HepG2 (cell line): ENCODE measurements at regions not wholly inside any gene's neighbourhood (a gene's known extent, or its start where the extent isn't known, plus 50 kb on each side); places are given as distances from the start of the nearest gene placed in this dataset.

ENCODE experiments used
- ATAC-seq: fragments of 200-7000 bp; cut with Tn5 transposase; 3 replicates; pipeline ENCODE4 v1.9.1; 2020; ENCODE audit warnings: mild to moderate bottlenecking, moderate library complexity
- BruUV-seq: library from RNA; stranded (reverse); fragments of 400-500 nt; replicated peaks from 2 replicates; lab custom pipeline; 2021; lab: Mats Ljungman, UMichigan
- CTCF ChIA-PET: fragments of 300-600 bp; formaldehyde crosslinking; extraction: SDS; loops from one replicate; lab custom pipeline; 2021; ENCODE audit warnings: low total read pairs, inconsistent platforms, low intra/inter-chr PET ratio; lab: Yijun Ruan, JAX
- POLR2A ChIA-PET: fragments of 350-600 bp; sonication (Branson Sonifier 250); formaldehyde crosslinking; loops from one replicate; lab custom pipeline; 2020; ENCODE audit warnings: antibody characterized with exemption, inconsistent platforms; lab: Yijun Ruan, JAX
- DNase-seq: peaks from one replicate; pipeline ENCODE4 v3.0.0-alpha.2; 2015; ENCODE audit warnings: low spot score
- FAIRE-seq: peaks from 3 replicates; lab custom pipeline; 2011; peaks lifted over from hg19 to GRCh38; lab: Jason Lieb, UNC
- H2AFZ ChIP-seq: one replicate; pipeline ENCODE4 v1.6.1; 2011; ENCODE audit warnings: low read length, inconsistent platforms
- H3K27ac ChIP-seq: fragments of 300-600 bp; 3 replicates; pipeline ENCODE4 v1.8.0; 2011; ENCODE audit warnings: mixed run types, mild to moderate bottlenecking, mixed read lengths, low read length, inconsistent platforms; ENCODE audit not compliant: insufficient read depth; ENCODE audit errors: extremely low read length
- H3K27me3 ChIP-seq, 2 experiments: fragments of 200-600 bp in 1 of 2; 2 replicates in 1 of 2; 3 replicates in 1 of 2; pipeline versions ENCODE4 v1.6.0 to v1.8.0; 2011; ENCODE audit warnings: low read length in 2 of 2, mild to moderate bottlenecking in 2 of 2, moderate library complexity in 2 of 2, inconsistent platforms in 1 of 2; ENCODE audit not compliant: insufficient read depth in 2 of 2, control insufficient read depth in 1 of 2
- H3K36me3 ChIP-seq, 2 experiments: fragments of 200-600 bp in 1 of 2; replicated peaks in 1 of 2; 2 replicates in 1 of 2; 3 replicates in 1 of 2; pipeline versions ENCODE4 v1.5.1 to v1.8.0; 2011; ENCODE audit warnings: low read length in 2 of 2, inconsistent platforms in 1 of 2; ENCODE audit not compliant: insufficient read depth in 2 of 2, control insufficient read depth in 1 of 2
- H3K4me1 ChIP-seq: 2 replicates; pipeline ENCODE4 v1.5.1; 2012; ENCODE audit warnings: low read length, inconsistent platforms; ENCODE audit not compliant: insufficient read depth
- H3K4me2 ChIP-seq: 2 replicates; pipeline ENCODE4 v1.6.0; 2011; ENCODE audit warnings: low read depth, low read length, inconsistent platforms
- H3K4me3 ChIP-seq, 3 experiments: fragments of 200-600 bp in 1 of 3; sonication (generic), shearing (Covaris generic) in 1 of 3; replicated peaks in 1 of 3; 2 replicates each; pipeline ENCODE4 v1.5.1; 2011 to 2016; ENCODE audit warnings: low read length in 3 of 3, inconsistent platforms in 2 of 3, low read depth in 2 of 3, mild to moderate bottlenecking in 2 of 3, control low read depth in 1 of 3, mixed read lengths in 1 of 3; ENCODE audit not compliant: insufficient read depth in 1 of 3
- H3K79me2 ChIP-seq: one replicate; pipeline ENCODE4 v1.6.1; 2011; ENCODE audit warnings: low read length, inconsistent platforms; ENCODE audit not compliant: insufficient read depth
- H3K9ac ChIP-seq: 2 replicates; pipeline ENCODE4 v1.6.0; 2011; ENCODE audit warnings: mild to moderate bottlenecking, low read depth, low read length, inconsistent platforms; ENCODE audit not compliant: insufficient read depth
- H3K9me3 ChIP-seq: 2 replicates; pipeline ENCODE4 v1.5.1; 2012; ENCODE audit warnings: mild to moderate bottlenecking, low read length
- H4K20me1 ChIP-seq: 2 replicates; pipeline ENCODE4 v1.6.0; 2011; ENCODE audit warnings: inconsistent platforms, mild to moderate bottlenecking, low read length, moderate library complexity; ENCODE audit not compliant: insufficient read depth
- CBFB ChIP-seq: sonication (generic); formaldehyde crosslinking; IDR thresholded peaks from 2 replicates; pipeline ENCODE4 v1.4.0; 2020; ENCODE audit warnings: missing genetic modification reagents
- CCDC6 ChIP-seq: sonication (generic); formaldehyde crosslinking; IDR thresholded peaks from 2 replicates; pipeline ENCODE4 v1.8.1; 2022; ENCODE audit warnings: mild to moderate bottlenecking, missing genetic modification reagents, moderate library complexity
- HNRNPLL ChIP-seq: fragments of 200-400 bp; formaldehyde crosslinking; IDR thresholded peaks from 2 replicates; pipeline ENCODE4 v1.6.1; 2017; ENCODE audit warnings: mild to moderate bottlenecking, low read depth, low read length; ENCODE audit not compliant: poor library complexity, severe bottlenecking
- KLF11 ChIP-seq: IDR thresholded peaks from 2 replicates; pipeline ENCODE4 v1.6.1; 2016; ENCODE audit warnings: missing compliant biosample characterization
- MAF1 ChIP-seq: sonication (generic); formaldehyde crosslinking; IDR thresholded peaks from 2 replicates; pipeline ENCODE4 v1.5.0; 2020; ENCODE audit warnings: missing genetic modification reagents, borderline replicate concordance
- MYC ChIP-seq: sonication (generic); formaldehyde crosslinking; IDR thresholded peaks from 2 replicates; pipeline ENCODE4 v1.9.0; 2021; ENCODE audit warnings: missing genetic modification reagents, borderline replicate concordance
- SRF ChIP-seq: IDR thresholded peaks from 2 replicates; pipeline ENCODE4 v1.6.1; 2011; ENCODE audit warnings: mild to moderate bottlenecking, low read depth, low read length, moderate library complexity
- TBL1XR1 ChIP-seq: fragments of 150-350 bp; IDR thresholded peaks from 2 replicates; pipeline ENCODE4 v1.6.1; 2014; ENCODE audit warnings: borderline replicate concordance, low read length; ENCODE audit not compliant: partially characterized antibody
- ZC3H4 ChIP-seq: sonication (generic); formaldehyde crosslinking; IDR thresholded peaks from 2 replicates; pipeline ENCODE4 v1.4.0; 2020; ENCODE audit warnings: missing genetic modification reagents, borderline replicate concordance
- ZNF180 ChIP-seq: sonication (generic); formaldehyde crosslinking; IDR thresholded peaks from 2 replicates; pipeline ENCODE4 v1.4.0; 2020; ENCODE audit warnings: low read depth, missing genetic modification reagents, borderline replicate concordance
- ZNF34 ChIP-seq: sonication (generic); formaldehyde crosslinking; IDR thresholded peaks from 2 replicates; pipeline ENCODE4 v1.4.0; 2020; ENCODE audit warnings: mild to moderate bottlenecking, missing genetic modification reagents, borderline replicate concordance
- WGBS: methylation state at CpG from one replicate; pipeline ENCODE4 v1.1.6; 2017; ENCODE audit warnings: low lambda C conversion rate; 5-methylcytosine and 5-hydroxymethylcytosine counted together
- in situ Hi-C: cut with HindIII; loops from 2 replicates; pipeline ENCODE4 v1.10.0; 2017; ENCODE audit warnings: low pct_unique_long_range_greater_than_20kb; ENCODE audit not compliant: extremely low pct_ligation_motif_present
- intact Hi-C: fragments of 100-400 bp; cut with micrococcal nuclease; formaldehyde crosslinking; loops from one replicate; pipeline ENCODE4 v1.10.0; 2022; ENCODE audit not compliant: unreplicated experiment
- TF ChIP-seq, protein P1 (sequence below), 2 experiments: fragments of 450-650 bp in 1 of 2; sonication (generic) in 1 of 2; formaldehyde crosslinking; IDR thresholded peaks; 2 replicates each; pipeline versions ENCODE4 v1.5.0 to v1.8.0; 2020 to 2022; ENCODE audit warnings: mild to moderate bottlenecking in 1 of 2, missing genetic modification reagents in 1 of 2
- TF ChIP-seq, protein P2 (sequence below): sonication (generic); formaldehyde crosslinking; IDR thresholded peaks from 2 replicates; pipeline ENCODE4 v1.4.0; 2020; ENCODE audit warnings: missing genetic modification reagents

DNA sequence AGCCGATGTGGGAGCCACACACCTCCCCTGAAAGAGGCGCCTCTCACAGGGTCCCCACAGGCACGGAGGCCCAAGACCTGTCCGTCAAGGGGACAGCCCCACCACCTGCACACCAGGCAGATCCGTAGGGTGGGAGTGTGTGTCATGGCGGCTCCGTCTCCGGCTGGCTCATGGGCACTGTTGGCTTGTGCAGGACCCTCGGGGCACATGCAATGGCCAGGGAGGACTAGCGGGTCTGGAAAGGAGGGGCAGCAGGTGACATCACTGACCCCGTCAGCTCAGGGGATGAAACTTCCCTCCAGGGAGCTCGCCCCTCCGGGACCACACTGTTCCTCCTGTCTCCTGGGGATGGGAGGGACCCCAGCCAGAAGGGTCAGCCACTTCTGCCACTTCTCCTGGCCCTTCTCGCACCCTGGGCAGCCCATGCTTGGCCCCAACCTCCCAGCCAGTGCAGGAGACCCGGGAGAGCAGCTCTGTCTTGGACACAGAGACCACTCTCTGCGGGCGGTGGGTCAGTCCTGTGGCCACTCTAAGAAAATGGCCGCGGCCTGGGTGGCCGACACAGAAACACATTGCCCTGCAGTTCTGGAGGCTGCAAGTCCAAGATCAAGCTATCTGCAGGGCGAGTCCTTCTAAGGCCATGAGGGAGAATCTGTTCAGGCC, 75.1 kb upstream of the TWIST2 start (continued):
- TF ChIP-seq ZC3H4 (CRISPR knock-in tag), result no peak
- TF ChIP-seq, all 625 proteins: peak for 0

DNA sequence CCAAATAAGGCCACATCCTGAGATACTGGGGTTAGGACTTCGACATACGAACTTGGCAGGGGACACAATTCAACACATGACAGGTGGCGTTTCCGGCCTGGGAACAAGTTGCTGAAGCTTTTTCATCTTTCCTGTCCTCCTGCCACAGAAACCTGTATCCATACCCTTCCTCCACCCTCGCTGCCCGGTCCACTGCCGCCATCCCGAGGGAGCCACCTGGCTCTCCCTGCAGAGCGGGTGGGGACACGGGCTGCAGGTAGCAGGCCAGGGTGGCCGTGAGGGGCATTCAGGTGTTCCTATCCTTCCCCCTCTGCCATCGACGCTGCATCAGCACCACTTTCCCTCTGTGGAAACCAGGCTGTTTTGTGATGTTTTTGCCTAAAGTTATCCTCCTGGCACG, 74.4 kb upstream of the TWIST2 start:
- DNase-seq, result no peak
- FAIRE-seq, result no peak
- Histone ChIP-seq H3K4me3 (no peak overlapping the region), H3K4me2 (no peak overlapping the region), H2AFZ (no peak overlapping the region), H3K36me3 (no peaks in the 10 kb centered on the region), H3K27me3 (peaks cover 4 to 32% of the 10 kb centered on the region in 2 experiments; a peak in 3 of 5 replicates), H3K79me2 (no peaks in the 10 kb centered on the region), H3K9me3 (no peaks in the 10 kb centered on the region), H4K20me1 (no peaks in the 10 kb centered on the region), H3K27ac (no peak overlapping the region), H3K4me1 (peaks cover 19% of the 10 kb centered on the region), H3K9ac (no peak overlapping the region)
- 49% methylated on average over 14 of the region's 14 CpGs for WGBS
- no peak for ATAC-seq
- ChIA-PET POLR2A (no interaction called here), CTCF (no interaction called here)
- BruUV-seq, result no TSS peak
- intact Hi-C loops (no loop called here), in situ Hi-C loops (no loop called here)
- TF ChIP-seq MAF1 (CRISPR knock-in tag), result no peak
- no peak for TF ChIP-seq SRF
- no peak for TF ChIP-seq ZNF180 (CRISPR knock-in tag)
- no peak for TF ChIP-seq CBFB
- TF ChIP-seq, protein P1, sequence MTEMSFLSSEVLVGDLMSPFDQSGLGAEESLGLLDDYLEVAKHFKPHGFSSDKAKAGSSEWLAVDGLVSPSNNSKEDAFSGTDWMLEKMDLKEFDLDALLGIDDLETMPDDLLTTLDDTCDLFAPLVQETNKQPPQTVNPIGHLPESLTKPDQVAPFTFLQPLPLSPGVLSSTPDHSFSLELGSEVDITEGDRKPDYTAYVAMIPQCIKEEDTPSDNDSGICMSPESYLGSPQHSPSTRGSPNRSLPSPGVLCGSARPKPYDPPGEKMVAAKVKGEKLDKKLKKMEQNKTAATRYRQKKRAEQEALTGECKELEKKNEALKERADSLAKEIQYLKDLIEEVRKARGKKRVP (CRISPR knock-in tag; IDR thresholded peaks at IDR 0.05), result no peak
- TF ChIP-seq, protein P2, sequence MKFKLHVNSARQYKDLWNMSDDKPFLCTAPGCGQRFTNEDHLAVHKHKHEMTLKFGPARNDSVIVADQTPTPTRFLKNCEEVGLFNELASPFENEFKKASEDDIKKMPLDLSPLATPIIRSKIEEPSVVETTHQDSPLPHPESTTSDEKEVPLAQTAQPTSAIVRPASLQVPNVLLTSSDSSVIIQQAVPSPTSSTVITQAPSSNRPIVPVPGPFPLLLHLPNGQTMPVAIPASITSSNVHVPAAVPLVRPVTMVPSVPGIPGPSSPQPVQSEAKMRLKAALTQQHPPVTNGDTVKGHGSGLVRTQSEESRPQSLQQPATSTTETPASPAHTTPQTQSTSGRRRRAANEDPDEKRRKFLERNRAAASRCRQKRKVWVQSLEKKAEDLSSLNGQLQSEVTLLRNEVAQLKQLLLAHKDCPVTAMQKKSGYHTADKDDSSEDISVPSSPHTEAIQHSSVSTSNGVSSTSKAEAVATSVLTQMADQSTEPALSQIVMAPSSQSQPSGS (CRISPR knock-in tag), result no peak
- TF ChIP-seq HNRNPLL, result no peak
- TF ChIP-seq KLF11 (CRISPR knock-in tag), result no peak
- no peak for TF ChIP-seq ZNF34
- no peak for TF ChIP-seq TBL1XR1
- TF ChIP-seq CCDC6, result no peak
- no peak for TF ChIP-seq MYC (CRISPR knock-in tag)
